ENCODE measurements at regions not wholly inside any gene's neighbourhood (a gene's known extent, or its start where the extent isn't known, plus 50 kb on each side); places are given as distances from the start of the nearest gene placed in this dataset.
"Not testable (repeated sequence)": the region's sequence is repeated elsewhere in the genome, so short reads cannot be mapped to it uniquely, and the experiment has no call there.

DNA sequence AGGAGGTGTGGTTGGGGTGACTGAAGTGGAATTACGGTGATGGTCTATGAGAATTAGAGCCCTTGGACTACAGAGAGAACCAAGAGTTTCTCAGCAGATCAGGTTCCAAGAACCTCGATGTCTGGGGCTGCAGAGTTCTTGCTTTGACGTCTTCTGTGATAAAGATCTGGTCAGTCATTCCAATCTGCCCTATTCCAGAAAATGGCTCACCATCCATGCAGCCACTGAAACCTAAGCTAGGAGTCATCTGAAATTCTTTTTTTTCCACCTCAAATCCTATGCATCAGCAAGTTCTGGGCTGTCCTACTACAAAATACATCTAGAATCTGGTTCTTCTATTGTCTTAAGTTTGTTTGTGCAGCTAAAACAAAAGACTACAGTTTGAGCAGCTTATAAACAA lies 254.4 kb upstream of the PGRMC2 start:
- no peak for DNase-seq (ENCODE audit: extremely low spot score, unreplicated experiment)
- peaks cover 5% of the 10 kb centered on the region for H3K4me1 Mint-ChIP-seq (ENCODE audit: unreplicated experiment)

DNA sequence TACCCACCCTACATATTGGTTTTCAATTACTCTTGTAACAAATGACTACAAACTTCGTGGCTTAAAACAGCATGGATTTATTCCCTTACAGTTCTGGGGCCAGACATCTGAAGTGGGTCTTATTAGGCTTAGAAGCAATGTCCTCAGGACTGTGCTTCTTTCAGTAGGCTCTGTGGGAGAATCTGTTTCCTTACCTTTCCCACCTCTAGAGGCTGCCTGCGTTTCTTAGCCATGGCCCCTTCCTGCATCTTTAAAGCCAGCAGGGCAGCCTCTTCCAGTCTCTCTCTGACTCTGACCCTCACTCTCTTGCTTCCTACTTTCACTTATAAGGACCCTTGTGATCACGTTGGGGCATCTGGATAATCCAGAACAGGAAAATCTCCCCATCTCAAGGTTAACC lies 252.5 kb upstream of the PGRMC2 start:
- Mint-ChIP-seq H3K9me3 (ENCODE audit: unreplicated experiment) (no peaks in the 10 kb centered on the region), H3K4me1 (ENCODE audit: unreplicated experiment) (peaks cover 7% of the 10 kb centered on the region), H3K27ac (ENCODE audit: unreplicated experiment) (no peak overlapping the region), H3K27me3 (ENCODE audit: unreplicated experiment) (no peaks in the 10 kb centered on the region), H3K4me3 (ENCODE audit: unreplicated experiment) (no peak overlapping the region), H3K36me3 (ENCODE audit: unreplicated experiment) (no peaks in the 10 kb centered on the region)
- TF ChIP-seq, protein P1, sequence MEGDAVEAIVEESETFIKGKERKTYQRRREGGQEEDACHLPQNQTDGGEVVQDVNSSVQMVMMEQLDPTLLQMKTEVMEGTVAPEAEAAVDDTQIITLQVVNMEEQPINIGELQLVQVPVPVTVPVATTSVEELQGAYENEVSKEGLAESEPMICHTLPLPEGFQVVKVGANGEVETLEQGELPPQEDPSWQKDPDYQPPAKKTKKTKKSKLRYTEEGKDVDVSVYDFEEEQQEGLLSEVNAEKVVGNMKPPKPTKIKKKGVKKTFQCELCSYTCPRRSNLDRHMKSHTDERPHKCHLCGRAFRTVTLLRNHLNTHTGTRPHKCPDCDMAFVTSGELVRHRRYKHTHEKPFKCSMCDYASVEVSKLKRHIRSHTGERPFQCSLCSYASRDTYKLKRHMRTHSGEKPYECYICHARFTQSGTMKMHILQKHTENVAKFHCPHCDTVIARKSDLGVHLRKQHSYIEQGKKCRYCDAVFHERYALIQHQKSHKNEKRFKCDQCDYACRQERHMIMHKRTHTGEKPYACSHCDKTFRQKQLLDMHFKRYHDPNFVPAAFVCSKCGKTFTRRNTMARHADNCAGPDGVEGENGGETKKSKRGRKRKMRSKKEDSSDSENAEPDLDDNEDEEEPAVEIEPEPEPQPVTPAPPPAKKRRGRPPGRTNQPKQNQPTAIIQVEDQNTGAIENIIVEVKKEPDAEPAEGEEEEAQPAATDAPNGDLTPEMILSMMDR (IDR thresholded peaks at IDR 0.05): no peak
- no peak for DNase-seq (ENCODE audit: extremely low spot score, unreplicated experiment)

More for the DNA sequence above, 254.4 kb upstream of the PGRMC2 start:
- Mint-ChIP-seq H3K36me3 (ENCODE audit: unreplicated experiment) (no peaks in the 10 kb centered on the region), H3K4me3 (ENCODE audit: unreplicated experiment) (no peak overlapping the region), H3K27me3 (ENCODE audit: unreplicated experiment) (no peaks in the 10 kb centered on the region), H3K9me3 (ENCODE audit: unreplicated experiment) (no peaks in the 10 kb centered on the region), H3K27ac (ENCODE audit: unreplicated experiment) (no peak overlapping the region)
- TF ChIP-seq, protein P1 (IDR thresholded peaks at IDR 0.05): no peak

DNA sequence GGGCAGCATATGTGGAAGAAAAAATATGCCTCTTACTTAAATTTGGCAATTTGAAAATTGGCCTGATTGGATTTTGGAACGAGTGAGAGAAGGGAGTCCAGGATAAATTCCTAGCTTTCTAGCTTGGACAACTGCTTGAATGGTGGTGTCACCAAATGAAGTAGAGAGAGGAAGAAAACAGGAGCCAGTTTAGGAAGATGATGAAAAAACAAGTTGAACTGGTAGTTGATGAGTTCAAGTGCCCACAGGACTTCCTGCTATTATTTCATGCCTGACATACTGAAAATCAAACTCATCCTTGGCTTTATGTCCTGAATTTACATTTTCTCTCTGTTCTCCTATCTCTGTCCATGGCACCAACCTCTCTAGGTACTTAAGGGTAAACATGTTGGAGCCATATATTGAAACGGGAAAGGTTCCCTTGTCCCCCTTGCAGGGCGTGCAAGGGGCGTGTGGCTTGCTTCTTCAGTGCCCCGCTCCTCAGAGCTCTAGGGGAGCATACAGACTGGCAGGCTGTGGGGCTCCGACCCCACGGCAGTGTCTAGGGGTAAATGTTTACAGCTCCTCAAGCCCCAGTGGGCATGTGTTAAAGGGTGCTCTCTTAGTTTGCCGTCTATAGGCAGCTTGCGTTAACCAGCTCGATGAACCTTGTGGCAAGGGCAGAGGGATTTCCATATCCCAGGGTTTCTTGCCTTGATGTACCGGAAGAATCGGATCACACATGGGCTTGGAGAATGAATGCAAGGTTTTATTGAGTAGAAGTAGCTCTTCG lies 250.7 kb upstream of the PGRMC2 start:
- H3K27me3 Mint-ChIP-seq (ENCODE audit: unreplicated experiment): no peaks in the 10 kb centered on the region
- H3K9me3 Mint-ChIP-seq (ENCODE audit: unreplicated experiment): peaks cover 7% of the 10 kb centered on the region
- H3K4me1 Mint-ChIP-seq (ENCODE audit: unreplicated experiment): peaks cover 7% of the 10 kb centered on the region
- H3K4me3 Mint-ChIP-seq (ENCODE audit: unreplicated experiment): no peak overlapping the region
- no peak for DNase-seq (ENCODE audit: extremely low spot score, unreplicated experiment)
- H3K36me3 Mint-ChIP-seq (ENCODE audit: unreplicated experiment): peaks cover 5% of the 10 kb centered on the region
- no peak overlapping the region for H3K27ac Mint-ChIP-seq (ENCODE audit: unreplicated experiment)
- TF ChIP-seq, protein P1 (IDR thresholded peaks at IDR 0.05): no peak

DNA sequence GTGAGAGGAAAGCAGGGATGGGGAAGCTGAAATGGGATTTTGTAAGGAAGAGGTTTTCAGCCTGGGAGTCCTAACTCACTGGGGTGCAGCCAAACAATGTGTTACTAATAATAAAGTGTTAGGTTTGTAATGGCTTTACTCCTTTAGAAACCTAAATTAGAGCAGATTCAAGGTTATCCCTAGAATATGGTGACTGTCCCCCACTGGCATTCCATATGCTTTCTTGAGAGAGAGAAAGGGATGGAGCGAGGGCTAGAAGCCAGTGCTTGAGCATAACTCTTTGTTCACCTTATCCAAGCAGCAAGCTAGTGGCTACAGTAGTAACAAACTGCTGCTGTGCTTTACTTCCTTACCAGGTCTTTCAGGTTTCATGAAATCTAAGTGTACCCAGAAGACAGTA lies 249.1 kb upstream of the PGRMC2 start:
- H3K9me3 Mint-ChIP-seq (ENCODE audit: unreplicated experiment): peaks cover 7% of the 10 kb centered on the region
- TF ChIP-seq, protein P1 (IDR thresholded peaks at IDR 0.05): no peak
- H3K4me3 Mint-ChIP-seq (ENCODE audit: unreplicated experiment): no peak overlapping the region

DNA sequence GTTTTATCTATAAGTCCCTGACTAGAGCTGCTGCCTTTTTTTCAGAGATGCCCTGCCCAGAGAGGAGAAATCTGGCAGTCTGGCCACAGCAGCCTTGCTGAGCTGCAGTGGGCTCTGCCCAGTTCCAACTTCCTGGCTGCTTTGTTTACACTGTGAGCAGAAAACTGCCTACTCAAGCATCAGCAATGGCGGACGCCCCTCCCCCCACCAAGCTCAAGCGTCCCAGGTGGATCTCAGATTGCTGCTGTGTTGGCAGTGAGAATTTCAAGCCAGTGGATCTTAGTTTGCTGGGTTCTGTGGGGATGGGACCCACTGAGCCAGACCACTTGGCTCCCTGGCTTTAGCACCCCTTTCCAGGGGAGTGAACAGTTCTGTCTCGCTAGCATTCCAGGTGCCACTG lies 247.9 kb upstream of the PGRMC2 start:
- not testable (repeated sequence) for H3K27me3 Mint-ChIP-seq (ENCODE audit: unreplicated experiment); H3K4me3 Mint-ChIP-seq (ENCODE audit: unreplicated experiment); H3K9me3 Mint-ChIP-seq (ENCODE audit: unreplicated experiment); H3K27ac Mint-ChIP-seq (ENCODE audit: unreplicated experiment); H3K36me3 Mint-ChIP-seq (ENCODE audit: unreplicated experiment); DNase-seq (ENCODE audit: extremely low spot score, unreplicated experiment)
- peaks cover 12% of the 10 kb centered on the region for H3K4me1 Mint-ChIP-seq (ENCODE audit: unreplicated experiment)

More for the DNA sequence above, 249.1 kb upstream of the PGRMC2 start:
- Mint-ChIP-seq H3K27me3 (ENCODE audit: unreplicated experiment) (no peaks in the 10 kb centered on the region), H3K36me3 (ENCODE audit: unreplicated experiment) (peaks cover 5% of the 10 kb centered on the region), H3K4me1 (ENCODE audit: unreplicated experiment) (peaks cover 9% of the 10 kb centered on the region), H3K27ac (ENCODE audit: unreplicated experiment) (no peak overlapping the region)
- no peak for DNase-seq (ENCODE audit: extremely low spot score, unreplicated experiment)
